ENCODE measurements at regions not wholly inside any gene's neighbourhood (a gene's known extent, or its start where the extent isn't known, plus 50 kb on each side); places are given as distances from the start of the nearest gene placed in this dataset.
"Not testable (repeated sequence)": the region's sequence is repeated elsewhere in the genome, so short reads cannot be mapped to it uniquely, and the experiment has no call there.

GRCh38 chr10:109616359-109616980, 306.8 kb downstream of the XPNPEP1 start:
- DNase-seq (ENCODE audit: low read depth, low spot score) (no peak), ATAC-seq (no peak)
- Histone ChIP-seq H3K4me2 (ENCODE audit: low read length) (no peak overlapping the region), H3K27me3 (ENCODE audit: insufficient read depth, low read length) (no peaks in the 10 kb centered on the region), H3K9me3 (ENCODE audit: control insufficient read depth in 1 of 2, insufficient read depth in 1 of 2, low read depth in 1 of 2, low read length in 2 of 2) (peaks cover 0 to 3% of the 10 kb centered on the region in 2 experiments; a peak in 2 of 4 replicates), H3K9ac (ENCODE audit: low read length) (no peak overlapping the region), H4K20me1 (ENCODE audit: insufficient read depth) (no peaks in the 10 kb centered on the region), H3K27ac (ENCODE audit: low read depth, low read length) (no peak overlapping the region), H3K9me2 (ENCODE audit: insufficient read depth) (no peaks in the 10 kb centered on the region), H3K4me1 (ENCODE audit: control insufficient read depth in 1 of 2, insufficient read depth in 2 of 2, low read length in 2 of 2) (no peaks in the 10 kb centered on the region), H3K4me3 (replicated peaks in 1 of 2; ENCODE audit: low read depth in 1 of 2, low read length in 2 of 2) (no peak overlapping the region), H2AFZ (ENCODE audit: low read depth, low read length, poor library complexity, severe bottlenecking) (no peak overlapping the region), H3K36me3 (ENCODE audit: control insufficient read depth in 1 of 2, insufficient read depth in 2 of 2, low read length in 2 of 2) (no peaks in the 10 kb centered on the region), H3K79me2 (ENCODE audit: insufficient read depth, low read length) (no peaks in the 10 kb centered on the region)
- intact Hi-C loops (cut with micrococcal nuclease): no loop called here
- ChIA-PET POLR2A (no interaction called here), CTCF (no interaction called here), RAD21 (ENCODE audit: low non-redundant PET in 1 of 2, low total read pairs in 2 of 2, uncharacterized antibody in 2 of 2, unreplicated experiment in 2 of 2) (no interaction called here)
- TF ChIP-seq ZFX (IDR thresholded peaks at IDR 0.05) (no peak), TCF7L2 (IDR thresholded peaks at IDR 0.05; ENCODE audit: borderline replicate concordance, extremely low read depth, insufficient read depth, insufficient read length) (no peak), EGR1 (IDR thresholded peaks at IDR 0.05; ENCODE audit: low read depth) (no peak), ZNF274 (IDR thresholded peaks at IDR 0.05; ENCODE audit: low read depth, low read length) (no peak), RAD21 (IDR thresholded peaks at IDR 0.05; ENCODE audit: low read depth) (no peak)
- BruUV-seq (replicated peaks): no TSS peak

GRCh38 chr10:109595356-109595755, 328.0 kb downstream of the XPNPEP1 start:
- DNase-seq (ENCODE audit: low read depth, low spot score); BruUV-seq (replicated peaks): not testable (repeated sequence)

More at GRCh38 chr10:109595356-109595755, 328.0 kb downstream of the XPNPEP1 start:
- H3K9ac ChIP-seq (ENCODE audit: low read length); CTCF ChIA-PET; H4K20me1 ChIP-seq (ENCODE audit: insufficient read depth); H2AFZ ChIP-seq (ENCODE audit: low read depth, low read length, poor library complexity, severe bottlenecking); H3K4me2 ChIP-seq (ENCODE audit: low read length); POLR2A ChIA-PET; H3K9me2 ChIP-seq (ENCODE audit: insufficient read depth); H3K27ac ChIP-seq (ENCODE audit: low read depth, low read length); RAD21 ChIA-PET (ENCODE audit: low non-redundant PET in 1 of 2, low total read pairs in 2 of 2, uncharacterized antibody in 2 of 2, unreplicated experiment in 2 of 2); ATAC-seq; H3K4me3 ChIP-seq (replicated peaks in 1 of 2; ENCODE audit: low read depth in 1 of 2, low read length in 2 of 2); H3K4me1 ChIP-seq (ENCODE audit: control insufficient read depth in 1 of 2, insufficient read depth in 2 of 2, low read length in 2 of 2); H3K27me3 ChIP-seq (ENCODE audit: insufficient read depth, low read length); H3K36me3 ChIP-seq (ENCODE audit: control insufficient read depth in 1 of 2, insufficient read depth in 2 of 2, low read length in 2 of 2); H3K9me3 ChIP-seq (ENCODE audit: control insufficient read depth in 1 of 2, insufficient read depth in 1 of 2, low read depth in 1 of 2, low read length in 2 of 2); intact Hi-C loops (cut with micrococcal nuclease); H3K79me2 ChIP-seq (ENCODE audit: insufficient read depth, low read length): not testable (repeated sequence)

Measured in HCT116 (cell line).